Central memory CD4-positive, alpha-beta T cell (primary cell): ENCODE measurements at regions not wholly inside any gene's neighbourhood (a gene's known extent, or its start where the extent isn't known, plus 50 kb on each side); places are given as distances from the start of the nearest gene placed in this dataset.
"Not testable (repeated sequence)": the region's sequence is repeated elsewhere in the genome, so short reads cannot be mapped to it uniquely, and the experiment has no call there.

Experiments
- DNase-seq: peaks from one replicate; pipeline ENCODE4 v3.0.0; 2022

GRCh38 chr3:61381745-61382392, 130.6 kb upstream of the FHIT start:
- DNase-seq = peak; percentile 23

GRCh38 chr3:61387817-61388216, 136.6 kb upstream of the FHIT start:
- DNase-seq = no peak

GRCh38 chr3:61393480-61393947, 142.3 kb upstream of the FHIT start:
- DNase-seq = not testable (repeated sequence)

- DNase-seq = no peak
These were observed 150.1 kb upstream of the FHIT start for GRCh38 chr3:61401359-61401758.

GRCh38 chr3:61407397-61407796, 154.0 kb upstream of the PTPRG start:
- no peak for DNase-seq

- DNase-seq = no peak
These were observed 151.7 kb upstream of the PTPRG start for GRCh38 chr3:61409638-61410037.

GRCh38 chr3:61410358-61410757, 151.0 kb upstream of the PTPRG start:
- DNase-seq = not testable (repeated sequence)

GRCh38 chr3:61411009-61411662, 150.2 kb upstream of the PTPRG start:
- DNase-seq = no peak

GRCh38 chr3:61414456-61414855, 146.9 kb upstream of the PTPRG start:
- no peak for DNase-seq

- no peak for DNase-seq
These were observed 146.2 kb upstream of the PTPRG start for GRCh38 chr3:61415201-61415600.

GRCh38 chr3:61416618-61417017, 144.8 kb upstream of the PTPRG start:
- no peak for DNase-seq

GRCh38 chr3:61417352-61417751, 144.0 kb upstream of the PTPRG start:
- DNase-seq = no peak

GRCh38 chr3:61420136-61420759, 141.1 kb upstream of the PTPRG start:
- DNase-seq = no peak

- DNase-seq = no peak
These were observed 138.3 kb upstream of the PTPRG start for GRCh38 chr3:61422945-61423673.

- DNase-seq = no peak
These were observed 136.0 kb upstream of the PTPRG start for GRCh38 chr3:61425356-61425755.

GRCh38 chr3:61429106-61429505, 132.3 kb upstream of the PTPRG start:
- no peak for DNase-seq

GRCh38 chr3:61434901-61435300, 126.5 kb upstream of the PTPRG start:
- DNase-seq = not testable (repeated sequence)

GRCh38 chr3:61435361-61435760, 126.0 kb upstream of the PTPRG start:
- not testable (repeated sequence) for DNase-seq

- no peak for DNase-seq
These were observed 122.9 kb upstream of the PTPRG start for GRCh38 chr3:61438253-61439121.

GRCh38 chr3:61439122-61439458, 122.3 kb upstream of the PTPRG start:
- DNase-seq = no peak

GRCh38 chr3:61442696-61443095, 118.7 kb upstream of the PTPRG start:
- DNase-seq = no peak

GRCh38 chr3:61443886-61444285, 117.5 kb upstream of the PTPRG start:
- no peak for DNase-seq

GRCh38 chr3:61444782-61445181, 116.6 kb upstream of the PTPRG start:
- DNase-seq = no peak
